ENCODE measurements at regions not wholly inside any gene's neighbourhood (a gene's known extent, or its start where the extent isn't known, plus 50 kb on each side); places are given as distances from the start of the nearest gene placed in this dataset.

DNA sequence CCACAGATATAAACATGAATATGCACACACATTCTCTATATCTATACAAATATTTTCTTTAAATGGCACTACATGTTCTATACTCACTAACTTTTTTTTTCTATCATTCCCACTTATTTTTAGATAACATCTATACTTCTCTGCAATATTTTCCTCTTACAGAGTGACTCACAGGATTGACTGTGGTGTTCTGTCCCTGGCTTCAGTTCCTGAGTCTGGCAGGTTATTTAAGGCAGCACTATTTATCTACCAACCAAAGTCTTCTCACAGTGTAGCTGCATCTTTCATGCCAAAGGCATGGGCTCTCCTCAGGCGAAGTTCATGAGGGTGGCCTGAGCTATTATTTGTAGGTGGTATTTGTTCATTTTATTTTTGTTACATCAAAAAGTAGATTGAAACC, 409.0 kb downstream of the PRR16 start:
- TF ChIP-seq, protein P1, sequence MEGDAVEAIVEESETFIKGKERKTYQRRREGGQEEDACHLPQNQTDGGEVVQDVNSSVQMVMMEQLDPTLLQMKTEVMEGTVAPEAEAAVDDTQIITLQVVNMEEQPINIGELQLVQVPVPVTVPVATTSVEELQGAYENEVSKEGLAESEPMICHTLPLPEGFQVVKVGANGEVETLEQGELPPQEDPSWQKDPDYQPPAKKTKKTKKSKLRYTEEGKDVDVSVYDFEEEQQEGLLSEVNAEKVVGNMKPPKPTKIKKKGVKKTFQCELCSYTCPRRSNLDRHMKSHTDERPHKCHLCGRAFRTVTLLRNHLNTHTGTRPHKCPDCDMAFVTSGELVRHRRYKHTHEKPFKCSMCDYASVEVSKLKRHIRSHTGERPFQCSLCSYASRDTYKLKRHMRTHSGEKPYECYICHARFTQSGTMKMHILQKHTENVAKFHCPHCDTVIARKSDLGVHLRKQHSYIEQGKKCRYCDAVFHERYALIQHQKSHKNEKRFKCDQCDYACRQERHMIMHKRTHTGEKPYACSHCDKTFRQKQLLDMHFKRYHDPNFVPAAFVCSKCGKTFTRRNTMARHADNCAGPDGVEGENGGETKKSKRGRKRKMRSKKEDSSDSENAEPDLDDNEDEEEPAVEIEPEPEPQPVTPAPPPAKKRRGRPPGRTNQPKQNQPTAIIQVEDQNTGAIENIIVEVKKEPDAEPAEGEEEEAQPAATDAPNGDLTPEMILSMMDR (IDR thresholded peaks at IDR 0.05; ENCODE audit: insufficient read depth, missing control alignments) = no peak
- FAIRE-seq (no peak), DNase-seq (ENCODE audit: insufficient read length, low spot score) (no peak)

DNA sequence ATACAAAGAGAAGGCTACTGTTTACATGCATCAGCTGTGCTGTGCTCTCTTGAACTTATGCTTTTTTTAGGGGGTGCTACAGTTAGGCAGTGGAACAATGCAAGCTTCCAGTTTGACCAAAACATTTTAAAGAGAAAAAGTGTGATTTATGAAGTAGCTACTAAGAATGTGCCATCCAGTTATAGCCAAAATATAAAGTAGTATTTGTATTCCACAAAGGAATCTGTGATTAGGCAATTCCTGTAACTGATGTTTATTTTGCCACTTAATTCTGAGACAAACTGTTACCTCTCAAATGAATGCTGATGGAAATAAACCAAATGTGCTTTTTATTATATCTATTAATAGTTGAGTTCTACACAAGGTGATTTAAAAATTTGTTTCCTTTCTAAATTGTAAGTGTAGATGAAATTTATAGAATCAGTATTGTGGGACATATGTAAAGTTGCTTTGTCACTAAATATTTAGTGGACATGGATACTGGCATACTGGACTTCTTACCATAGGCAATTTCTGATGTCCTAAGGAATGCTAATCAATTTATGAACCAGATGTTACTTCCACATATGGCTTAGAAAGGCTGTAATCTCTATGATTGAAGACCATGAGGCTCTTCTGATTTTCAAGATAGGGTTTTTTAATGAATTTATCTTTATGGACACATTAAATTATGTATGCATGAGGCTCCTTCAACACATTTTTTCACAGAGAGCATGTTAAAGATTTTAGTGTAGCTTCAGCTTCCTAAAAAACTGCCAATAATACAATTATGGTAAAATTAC, 410.2 kb downstream of the PRR16 start:
- no peak for FAIRE-seq
- DNase-seq (ENCODE audit: insufficient read length, low spot score) = no peak
- TF ChIP-seq, protein P1 (IDR thresholded peaks at IDR 0.05; ENCODE audit: insufficient read depth, missing control alignments) = no peak

DNA sequence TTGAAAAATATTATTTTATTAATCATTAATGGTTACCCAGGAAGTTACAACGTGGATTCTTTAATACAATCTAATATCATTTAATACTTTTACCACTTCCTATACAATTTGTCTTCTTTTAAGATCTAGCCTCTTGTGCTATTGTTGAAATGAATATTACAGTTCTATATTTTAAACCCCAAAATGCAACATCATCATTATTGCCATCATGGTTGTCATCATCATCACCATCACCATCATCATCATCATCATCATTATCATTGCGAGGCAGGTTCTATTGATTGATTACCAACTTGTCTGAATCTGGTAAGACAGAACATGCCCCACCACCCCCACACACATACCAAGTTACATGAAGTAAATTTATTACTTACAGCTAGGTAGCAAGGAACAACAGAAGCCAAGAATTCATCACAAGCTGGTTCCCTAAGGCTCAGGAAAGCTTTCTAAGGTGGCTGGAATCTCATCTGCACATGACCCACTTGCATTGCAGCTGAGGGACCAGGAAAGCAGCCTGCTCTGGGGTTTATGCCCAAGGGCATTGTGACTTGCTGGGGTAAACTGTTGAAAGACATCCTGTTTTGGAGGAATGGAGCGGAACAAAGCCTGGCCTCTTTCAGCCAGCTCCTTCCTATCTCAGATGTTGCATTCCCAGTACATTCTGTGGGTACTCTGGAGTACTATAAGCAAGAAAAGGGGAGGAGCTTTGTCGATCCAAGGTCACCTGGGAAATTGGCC, 418.1 kb downstream of the PRR16 start:
- FAIRE-seq = no peak
- DNase-seq (ENCODE audit: insufficient read length, low spot score) = no peak
- TF ChIP-seq, protein P1 (IDR thresholded peaks at IDR 0.05; ENCODE audit: insufficient read depth, missing control alignments) = no peak

DNA sequence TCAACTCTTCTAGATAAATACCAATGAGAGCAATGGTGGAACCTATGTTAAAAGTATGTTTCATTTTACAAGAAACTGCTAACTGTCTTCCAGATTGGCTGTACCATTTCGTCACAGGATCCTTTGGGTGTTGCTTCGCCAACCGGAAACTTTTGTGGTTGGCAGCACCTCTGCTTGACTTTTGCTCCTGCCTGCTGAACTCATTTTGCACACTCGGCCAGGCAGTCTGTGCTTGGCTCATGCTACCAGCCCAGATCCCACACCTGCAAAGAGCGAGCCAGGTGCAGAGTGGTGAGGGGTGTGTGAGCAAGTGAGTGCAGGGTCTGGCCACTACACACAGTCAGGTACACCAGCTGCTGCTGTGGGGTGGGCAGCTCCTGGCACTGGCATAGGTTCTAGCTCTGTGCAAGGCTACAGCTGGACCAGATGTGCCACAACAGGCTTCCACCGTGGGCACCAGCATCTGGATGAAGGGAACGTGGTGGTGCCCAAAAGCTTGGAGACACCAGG, 422.3 kb downstream of the PRR16 start:
- TF ChIP-seq, protein P1 (IDR thresholded peaks at IDR 0.05; ENCODE audit: insufficient read depth, missing control alignments) = no peak
- no peak for FAIRE-seq
- no peak for DNase-seq (ENCODE audit: insufficient read length, low spot score)

- TF ChIP-seq, protein P1 (IDR thresholded peaks at IDR 0.05; ENCODE audit: insufficient read depth, missing control alignments) = no peak
- FAIRE-seq (no peak), DNase-seq (ENCODE audit: insufficient read length, low spot score) (no peak)
These were observed 431.6 kb downstream of the PRR16 start for GRCh38 chr5:120895660-120896059.

- DNase-seq (ENCODE audit: insufficient read length, low spot score) = no peak
- no peak for FAIRE-seq
- TF ChIP-seq, protein P1 (IDR thresholded peaks at IDR 0.05; ENCODE audit: insufficient read depth, missing control alignments) = no peak
These were observed 437.1 kb downstream of the PRR16 start for GRCh38 chr5:120901199-120901598.

DNA sequence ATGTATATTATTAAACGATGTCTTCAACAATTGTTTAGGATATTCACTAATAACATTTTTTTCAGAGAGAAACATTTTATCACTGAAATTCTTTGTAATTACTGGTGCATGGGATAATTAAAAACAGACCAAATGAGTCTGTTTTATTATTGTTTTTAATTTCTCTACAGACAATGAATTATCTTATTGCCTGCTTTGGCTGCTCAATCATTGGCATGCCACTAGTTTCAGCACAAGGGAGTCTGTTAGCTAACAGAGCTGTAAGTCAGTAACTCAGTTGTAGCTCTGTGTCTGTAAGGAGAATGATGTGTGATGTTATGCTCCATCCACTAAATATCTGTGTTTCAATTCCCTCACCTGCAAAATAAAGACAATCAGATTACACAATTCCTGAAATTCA, 443.9 kb downstream of the PRR16 start:
- no peak for FAIRE-seq
- TF ChIP-seq, protein P1 (IDR thresholded peaks at IDR 0.05; ENCODE audit: insufficient read depth, missing control alignments) = no peak
- DNase-seq (ENCODE audit: insufficient read length, low spot score) = no peak

Data from D721Med (cell line).